ENCODE measurements at regions not wholly inside any gene's neighbourhood (a gene's known extent, or its start where the extent isn't known, plus 50 kb on each side); places are given as distances from the start of the nearest gene placed in this dataset.

GRCh38 chrX:15127010-15127409 lies 142.9 kb downstream of the ASB9 start:
- no peaks in the 10 kb centered on the region for H3K4me1 ChIP-seq
- no peak for TF ChIP-seq CTCF (IDR thresholded peaks at IDR 0.05)
- no peaks in the 10 kb centered on the region for H3K36me3 ChIP-seq

GRCh38 chrX:15116900-15117299 lies 153.0 kb downstream of the ASB9 start:
- TF ChIP-seq CTCF (IDR thresholded peaks at IDR 0.05), result no peak
- Histone ChIP-seq H3K27me3 (no peaks in the 10 kb centered on the region), H3K4me3 (no peak overlapping the region), H3K9me3 (no peaks in the 10 kb centered on the region), H3K27ac (no peak overlapping the region), H3K4me1 (no peaks in the 10 kb centered on the region), H3K36me3 (no peaks in the 10 kb centered on the region)
- intact Hi-C loops (cut with DNase I; ENCODE audit: low total_unique reads), result no loop called here
- no peak for DNase-seq

More at GRCh38 chrX:15127010-15127409, 142.9 kb downstream of the ASB9 start:
- H3K27ac ChIP-seq, result no peak overlapping the region
- no peaks in the 10 kb centered on the region for H3K9me3 ChIP-seq
- H3K4me3 ChIP-seq, result no peak overlapping the region
- DNase-seq, result no peak
- intact Hi-C loops (cut with DNase I; ENCODE audit: low total_unique reads), result no loop called here
- no peaks in the 10 kb centered on the region for H3K27me3 ChIP-seq

- TF ChIP-seq CTCF (IDR thresholded peaks at IDR 0.05), result no peak
These were observed 154.9 kb downstream of the ASB9 start for GRCh38 chrX:15114743-15115566.

GRCh38 chrX:15107367-15107988 lies 162.4 kb downstream of the ASB9 start:
- H3K36me3 ChIP-seq, result no peaks in the 10 kb centered on the region
- no peak for TF ChIP-seq CTCF (IDR thresholded peaks at IDR 0.05)
- H3K4me1 ChIP-seq, result no peaks in the 10 kb centered on the region
- intact Hi-C loops (cut with DNase I; ENCODE audit: low total_unique reads), result no loop called here
- H3K9me3 ChIP-seq, result peaks cover 0 to 15% (median 0%) of the 10 kb centered on the region in 3 donors
- H3K4me3 ChIP-seq, result no peak overlapping the region
- no peak for DNase-seq
- no peaks in the 10 kb centered on the region for H3K27me3 ChIP-seq
- H3K27ac ChIP-seq, result no peak overlapping the region

More at GRCh38 chrX:15114743-15115566, 154.9 kb downstream of the ASB9 start:
- no peak overlapping the region for H3K4me3 ChIP-seq
- no peak for DNase-seq
- H3K27ac ChIP-seq, result no peak overlapping the region
- no peaks in the 10 kb centered on the region for H3K9me3 ChIP-seq
- no peaks in the 10 kb centered on the region for H3K36me3 ChIP-seq
- H3K27me3 ChIP-seq, result no peaks in the 10 kb centered on the region
- intact Hi-C loops (cut with DNase I; ENCODE audit: low total_unique reads), result no loop called here
- H3K4me1 ChIP-seq, result no peaks in the 10 kb centered on the region

GRCh38 chrX:15098505-15098904 lies 171.4 kb downstream of the ASB9 start:
- DNase-seq, result no peak
- TF ChIP-seq CTCF (IDR thresholded peaks at IDR 0.05), result no peak
- no peak overlapping the region for H3K27ac ChIP-seq
- no peaks in the 10 kb centered on the region for H3K4me1 ChIP-seq
- no peak overlapping the region for H3K4me3 ChIP-seq
- no peaks in the 10 kb centered on the region for H3K36me3 ChIP-seq
- no peaks in the 10 kb centered on the region for H3K9me3 ChIP-seq
- intact Hi-C loops (cut with DNase I; ENCODE audit: low total_unique reads), result no loop called here
- no peaks in the 10 kb centered on the region for H3K27me3 ChIP-seq
